HFF-Myc (cell line): ENCODE measurements at regions not wholly inside any gene's neighbourhood (a gene's known extent, or its start where the extent isn't known, plus 50 kb on each side); places are given as distances from the start of the nearest gene placed in this dataset.

ENCODE experiments used
- DNase-seq: peaks from one replicate; pipeline ENCODE4 v3.0.0-alpha.2; 2011; ENCODE audit warnings: low read depth; ENCODE audit errors: extremely low read depth
- H3K4me3 ChIP-seq: replicated peaks from 2 replicates; pipeline ENCODE4 v1.5.1; 2011; ENCODE audit warnings: low read depth, mild to moderate bottlenecking, control low read depth, low read length
- CTCF ChIP-seq: IDR thresholded peaks from 2 replicates; pipeline ENCODE4 v1.5.1; 2012; ENCODE audit warnings: mild to moderate bottlenecking, low read depth, low read length, control low read depth; ENCODE audit errors: missing control alignments

- no peak overlapping the region for H3K4me3 ChIP-seq
- DNase-seq = no peak
- TF ChIP-seq CTCF = no peak
Measured at GRCh38 chr6:21648475-21649050, 55.0 kb downstream of the SOX4 start.

- no peak overlapping the region for H3K4me3 ChIP-seq
- DNase-seq = no peak
- no peak for TF ChIP-seq CTCF
Measured at GRCh38 chr6:21653323-21653722, 59.8 kb downstream of the SOX4 start.

- H3K4me3 ChIP-seq = no peak overlapping the region
- TF ChIP-seq CTCF = no peak
- DNase-seq = no peak
Measured at GRCh38 chr6:21653905-21654304, 60.4 kb downstream of the SOX4 start.

- no peak for TF ChIP-seq CTCF
- no peak overlapping the region for H3K4me3 ChIP-seq
- DNase-seq = no peak
Measured at GRCh38 chr6:21654361-21654760, 60.8 kb downstream of the SOX4 start.

GRCh38 chr6:21663966-21664313 lies 70.4 kb downstream of the SOX4 start:
- H3K4me3 ChIP-seq = peak overlapping the region; percentile 44
- DNase-seq = no peak
- TF ChIP-seq CTCF = no peak

GRCh38 chr6:21664314-21665109 lies 71.0 kb downstream of the SOX4 start:
- DNase-seq = no peak
- TF ChIP-seq CTCF = no peak
- peak overlapping the region; percentile 44 for H3K4me3 ChIP-seq

- DNase-seq = no peak
Measured at GRCh38 chr6:21665110-21665391, 71.5 kb downstream of the SOX4 start.

More at GRCh38 chr6:21665110-21665391, 71.5 kb downstream of the SOX4 start:
- no peak for TF ChIP-seq CTCF
- H3K4me3 ChIP-seq = peak overlapping the region; percentile 44
